GM12878 (cell line): ENCODE measurements at regions not wholly inside any gene's neighbourhood (a gene's known extent, or its start where the extent isn't known, plus 50 kb on each side); places are given as distances from the start of the nearest gene placed in this dataset.

Source experiments
- MYC ChIP-seq: IDR thresholded peaks from 2 replicates; pipeline ENCODE4 v1.6.1; 2011; ENCODE audit warnings: mild to moderate bottlenecking, low read length, moderate library complexity, inconsistent platforms; ENCODE audit not compliant: insufficient read depth, insufficient replicate concordance, insufficient read length, severe bottlenecking
- TF ChIP-seq, protein P1 (sequence below): IDR thresholded peaks from 2 replicates; pipeline ENCODE4 v1.6.1; 2012; ENCODE audit warnings: low read depth, low read length, improper control_type of control experiment

DNA sequence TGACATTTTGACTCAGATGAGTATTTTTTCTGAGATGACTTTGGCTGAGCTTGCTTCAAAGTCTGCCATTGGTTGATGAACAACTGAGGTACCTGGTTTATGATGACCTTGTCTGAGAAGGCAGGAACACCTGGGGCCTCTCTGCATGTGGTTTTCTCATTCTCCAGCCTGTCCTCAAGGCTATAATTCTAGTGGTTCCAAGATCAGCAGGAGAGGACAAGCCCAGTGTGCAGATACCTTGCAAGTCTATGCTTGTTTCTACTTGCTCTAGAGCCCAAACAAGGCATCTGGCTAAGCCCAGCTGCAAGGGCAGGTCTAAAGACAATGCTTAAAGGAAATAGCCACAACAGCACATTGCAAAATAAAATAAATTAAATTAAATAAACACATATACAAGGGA lies 1100.0 kb downstream of the NLGN4Y start:
- TF ChIP-seq MYC = no peak
- TF ChIP-seq, protein P1, sequence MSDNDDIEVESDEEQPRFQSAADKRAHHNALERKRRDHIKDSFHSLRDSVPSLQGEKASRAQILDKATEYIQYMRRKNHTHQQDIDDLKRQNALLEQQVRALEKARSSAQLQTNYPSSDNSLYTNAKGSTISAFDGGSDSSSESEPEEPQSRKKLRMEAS = no peak
